HG03103 (cell line): ENCODE measurements at regions not wholly inside any gene's neighbourhood (a gene's known extent, or its start where the extent isn't known, plus 50 kb on each side); places are given as distances from the start of the nearest gene placed in this dataset.
"Not testable (repeated sequence)": the region's sequence is repeated elsewhere in the genome, so short reads cannot be mapped to it uniquely, and the experiment has no call there.

Experiments
- ATAC-seq: cut with Tn5 transposase; IDR thresholded peaks from one replicate; pipeline ENCODE4 v1.9.1; 2021; ENCODE audit warnings: low read depth; ENCODE audit not compliant: unreplicated experiment

DNA sequence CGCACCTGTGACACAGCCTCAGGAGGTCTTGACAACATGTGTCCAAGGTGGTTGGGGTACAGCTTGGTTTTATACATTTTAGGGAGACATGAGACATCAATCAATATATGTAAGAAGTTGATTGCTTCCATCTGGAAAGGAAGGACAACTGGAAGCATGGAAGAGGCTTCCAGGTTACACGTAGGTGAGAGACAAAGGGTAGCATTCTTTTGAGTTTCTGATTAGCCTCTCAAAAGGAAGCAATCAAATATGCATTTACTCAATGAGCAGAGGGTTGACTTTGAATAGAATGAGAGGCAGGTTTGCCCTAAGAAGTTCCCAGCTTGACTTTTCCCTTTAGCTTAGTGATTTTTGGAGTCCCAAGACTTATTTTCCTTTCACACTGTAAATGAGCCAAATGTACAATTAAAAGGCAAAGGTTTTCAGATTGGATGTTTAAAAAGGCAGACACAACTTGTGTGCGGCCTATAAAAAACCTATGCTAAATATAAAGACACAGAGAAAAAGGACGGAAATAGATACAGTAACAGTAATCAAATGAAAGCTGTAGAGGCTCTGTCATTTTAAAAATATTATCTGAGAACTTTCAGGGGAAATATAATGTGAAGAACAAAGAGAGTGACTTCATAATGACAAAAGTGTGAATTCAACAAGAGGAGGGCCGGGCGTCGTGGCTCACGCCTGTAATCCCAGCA lies 65.7 kb upstream of the LANCL2 start:
- ATAC-seq = no peak

DNA sequence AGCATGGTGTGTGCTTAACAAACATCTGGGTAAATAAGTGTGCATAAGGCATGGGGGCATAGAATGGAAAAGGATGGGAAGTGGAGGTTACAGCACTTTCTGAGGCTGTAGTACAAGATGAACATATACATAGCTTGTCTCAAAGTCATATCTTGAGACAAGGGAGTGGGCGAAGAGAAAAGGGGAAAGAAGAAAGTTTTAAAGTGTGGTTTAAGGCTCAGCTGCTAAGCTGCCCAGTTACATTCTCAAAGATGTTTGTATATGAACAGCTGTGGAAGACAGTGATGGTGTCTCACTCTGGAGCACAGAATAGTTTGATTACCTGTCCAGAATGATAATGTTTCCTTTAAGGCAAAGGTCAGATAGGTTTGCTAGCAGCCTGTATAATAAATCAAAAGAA lies 61.9 kb upstream of the LANCL2 start:
- ATAC-seq = no peak

DNA sequence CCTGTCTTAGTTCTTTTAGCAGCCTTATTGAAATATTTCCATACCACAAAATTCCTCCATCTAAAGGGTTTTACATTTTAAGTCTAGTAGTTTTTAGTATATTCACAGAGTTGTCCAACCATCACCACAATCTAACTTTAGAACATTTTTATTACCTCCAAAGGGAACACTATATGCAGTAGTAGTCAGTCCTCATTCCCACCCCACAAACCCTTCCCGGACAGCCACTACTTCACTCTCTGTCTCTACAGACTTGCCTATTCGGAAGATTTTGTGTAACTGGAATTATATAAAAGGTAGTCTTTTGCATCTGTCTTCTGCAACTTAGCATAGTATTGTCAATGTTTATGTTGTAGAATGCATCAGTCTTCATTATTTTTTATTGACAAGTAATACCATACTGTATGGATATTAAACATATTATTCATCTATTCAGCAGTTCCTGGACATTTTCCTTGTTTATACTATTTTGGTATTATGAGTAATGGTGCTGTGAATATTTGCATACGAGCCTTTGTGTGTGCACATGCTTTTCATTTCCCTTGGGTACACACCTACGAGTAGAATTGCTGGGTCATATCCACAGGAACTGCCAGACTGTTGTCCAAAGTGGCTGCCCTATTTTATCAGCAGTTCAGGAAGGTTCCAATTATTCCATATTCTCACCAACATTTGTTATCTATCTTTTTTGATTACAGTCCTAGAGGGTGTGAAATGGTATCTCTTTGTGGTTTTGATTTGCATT lies 60.9 kb upstream of the LANCL2 start:
- no peak for ATAC-seq

DNA sequence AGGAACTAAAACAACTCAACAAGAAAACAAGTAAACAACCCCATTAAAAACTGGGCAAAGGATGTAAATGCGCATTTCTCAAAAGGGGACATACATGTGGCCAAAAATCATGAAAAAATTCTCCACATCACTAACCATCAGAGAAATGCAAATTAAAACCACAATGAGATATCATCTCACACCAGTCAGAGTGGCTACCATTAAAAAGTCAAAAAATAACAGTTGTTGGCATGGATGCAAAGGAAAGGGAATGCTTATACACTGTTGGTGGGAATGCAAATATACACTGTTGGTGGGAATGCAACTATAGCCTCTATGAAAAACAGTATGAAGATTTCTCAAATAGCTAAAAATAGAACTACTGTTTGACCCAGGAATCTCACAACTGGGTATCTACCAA lies 60.0 kb upstream of the LANCL2 start:
- ATAC-seq = no peak

- ATAC-seq = no peak
Measured at GRCh38 chr7:55306331-55306730, 58.8 kb upstream of the LANCL2 start.

DNA sequence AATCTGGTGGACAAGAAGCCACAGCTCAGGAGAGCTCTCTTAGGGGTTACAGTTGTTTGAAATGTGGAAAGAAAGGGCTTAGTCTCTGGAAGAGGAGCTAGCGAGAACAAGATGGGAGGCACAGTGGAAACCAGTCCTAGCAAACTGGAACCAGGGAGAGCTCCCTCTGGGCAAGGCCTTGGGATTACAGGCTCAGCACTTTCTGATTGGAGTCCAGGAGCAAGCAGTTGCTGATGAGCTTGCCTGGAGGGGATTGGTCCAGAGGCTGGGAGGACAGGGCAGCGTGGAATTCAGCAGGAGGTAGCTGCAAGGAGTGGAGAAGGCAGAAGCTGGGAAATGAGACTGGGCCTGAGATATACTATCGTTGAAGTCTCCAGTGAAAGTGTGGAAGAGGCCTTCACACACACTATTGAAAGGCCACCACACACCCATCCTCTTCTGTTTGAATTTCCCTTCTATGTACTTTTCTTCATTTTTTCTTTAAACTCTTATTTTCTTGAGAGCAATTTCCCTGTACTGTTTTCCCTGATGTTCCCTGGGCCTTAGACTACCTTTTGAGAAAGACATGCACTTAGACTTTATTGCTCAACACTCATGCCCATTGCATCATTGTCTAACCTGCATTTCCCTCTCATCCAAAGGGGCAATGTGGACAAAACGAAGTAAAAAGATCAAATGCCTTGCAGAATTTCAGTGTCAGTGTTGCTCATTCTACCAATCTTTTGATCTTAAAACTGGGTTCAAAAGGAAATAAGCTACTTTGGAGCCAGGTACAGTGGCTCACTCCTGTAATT lies 57.8 kb upstream of the LANCL2 start:
- ATAC-seq = no peak

GRCh38 chr7:55308186-55308929 lies 56.8 kb upstream of the LANCL2 start:
- ATAC-seq = no peak

DNA sequence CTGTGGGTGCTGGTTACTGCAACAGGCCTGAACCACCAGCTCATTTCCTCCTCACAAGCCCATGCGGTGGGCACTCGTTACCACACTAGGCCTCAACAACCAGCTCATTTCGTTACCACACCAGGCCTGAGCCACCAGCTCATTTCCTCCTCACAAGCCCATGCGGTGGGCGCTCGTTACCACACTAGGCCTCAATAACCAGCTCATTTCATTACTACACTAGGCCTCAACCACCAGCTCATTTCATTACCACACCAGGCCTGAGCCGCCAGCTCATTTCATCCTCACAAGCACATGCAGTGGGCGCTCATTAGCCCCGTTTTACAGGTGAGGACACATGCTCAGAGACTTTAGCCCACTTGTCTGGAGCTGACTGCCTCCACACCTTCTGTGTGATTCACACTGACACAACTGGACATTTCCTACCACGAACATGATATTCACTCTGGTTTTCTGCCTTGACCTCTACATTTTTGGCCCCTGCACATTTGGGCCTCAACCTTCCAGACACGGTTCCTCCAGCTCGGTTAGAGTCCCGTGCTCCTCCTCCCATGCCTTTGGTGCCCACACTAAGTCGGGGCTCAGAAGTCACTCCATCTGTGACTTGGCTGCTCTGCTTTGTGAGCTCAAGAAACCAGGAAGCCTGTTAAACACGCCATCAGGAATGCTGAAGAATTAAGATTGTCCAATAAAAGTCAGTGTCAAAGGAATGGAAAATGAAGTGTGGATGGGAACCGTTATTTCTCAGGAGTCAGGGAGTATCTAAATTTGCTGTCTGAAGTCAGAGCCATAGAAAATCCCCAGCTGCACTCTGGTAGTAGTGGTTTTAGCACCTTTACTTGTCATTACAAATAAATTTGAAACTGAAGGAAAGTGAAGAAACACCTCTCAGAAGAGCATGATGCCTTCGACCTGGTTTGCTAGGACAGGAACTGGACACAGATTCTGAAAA lies 55.8 kb upstream of the LANCL2 start:
- peak; percentile 84 for ATAC-seq

DNA sequence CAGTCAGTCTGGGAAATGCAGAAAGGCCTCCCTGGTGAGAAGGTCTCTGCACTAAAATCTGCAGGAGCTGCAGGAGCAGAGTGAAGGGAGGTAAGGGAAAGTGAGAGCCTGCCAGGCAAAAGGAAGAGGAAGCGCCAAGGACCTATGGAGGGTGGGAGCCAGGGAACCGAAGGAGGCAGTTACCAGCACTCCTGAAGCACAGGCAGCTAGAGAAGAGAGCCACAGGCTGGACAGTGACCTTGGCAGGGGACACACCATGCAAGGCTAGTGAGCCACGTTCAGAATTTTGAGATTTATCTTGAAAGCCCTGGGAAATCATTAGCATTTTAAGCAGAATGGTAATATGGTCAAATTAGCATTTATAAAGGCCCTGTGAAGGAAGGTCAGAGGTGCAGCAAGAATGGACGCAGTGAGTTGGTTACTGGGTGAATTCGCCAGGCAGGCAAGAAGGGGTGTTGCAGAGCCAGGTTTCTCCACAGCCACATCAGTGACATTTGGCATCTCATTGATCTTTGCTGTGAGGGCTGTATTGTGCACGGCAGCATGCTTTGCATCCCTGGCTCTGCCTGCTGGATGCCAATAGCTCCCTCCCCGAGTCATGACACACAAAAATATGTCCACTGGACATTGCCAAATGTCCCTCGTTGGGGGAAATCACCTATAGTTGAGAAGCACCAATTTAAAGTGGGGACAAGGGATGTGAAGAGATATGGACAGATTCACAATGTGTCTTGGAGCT lies 54.7 kb upstream of the LANCL2 start:
- no peak for ATAC-seq

DNA sequence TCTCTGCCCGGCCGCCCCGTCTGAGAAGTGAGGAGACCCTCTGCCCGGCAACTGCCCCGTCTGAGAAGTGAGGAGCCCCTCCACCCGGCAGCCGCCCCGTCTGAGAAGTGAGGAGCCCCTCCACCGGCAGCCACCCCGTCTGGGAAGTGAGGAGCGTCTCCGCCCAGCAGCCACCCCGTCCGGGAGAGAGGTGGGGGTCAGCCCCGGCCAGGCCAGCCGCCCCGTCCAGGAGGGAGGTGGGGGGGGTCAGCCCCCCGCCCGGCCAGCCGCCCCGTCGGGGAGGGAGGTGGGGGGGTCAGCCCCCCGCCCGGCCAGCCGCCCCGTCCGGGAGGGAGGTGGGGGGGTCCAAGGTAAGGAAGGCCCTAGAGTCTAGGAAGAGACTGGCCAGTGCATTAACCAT lies 53.2 kb upstream of the LANCL2 start:
- not testable (repeated sequence) for ATAC-seq

DNA sequence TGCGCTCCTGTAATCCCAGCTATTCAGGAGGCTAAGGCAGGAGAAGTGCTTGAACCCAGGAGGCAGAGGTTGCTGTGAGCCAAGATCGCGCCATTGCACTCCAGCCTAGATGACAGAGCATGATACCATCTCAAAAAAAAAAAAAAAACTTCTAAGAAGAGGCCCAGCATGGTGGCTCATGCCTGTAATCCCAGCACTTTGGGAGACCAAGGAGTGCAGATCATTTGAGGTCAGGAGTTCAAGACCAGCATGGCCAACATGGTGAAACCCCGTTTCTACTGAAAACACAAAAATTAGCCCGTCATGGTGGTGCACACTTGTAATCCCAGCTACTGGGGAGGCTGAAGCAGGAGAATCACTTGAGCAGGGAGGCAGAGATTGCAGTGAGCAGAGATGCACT lies 51.5 kb upstream of the LANCL2 start:
- ATAC-seq = not testable (repeated sequence)

DNA sequence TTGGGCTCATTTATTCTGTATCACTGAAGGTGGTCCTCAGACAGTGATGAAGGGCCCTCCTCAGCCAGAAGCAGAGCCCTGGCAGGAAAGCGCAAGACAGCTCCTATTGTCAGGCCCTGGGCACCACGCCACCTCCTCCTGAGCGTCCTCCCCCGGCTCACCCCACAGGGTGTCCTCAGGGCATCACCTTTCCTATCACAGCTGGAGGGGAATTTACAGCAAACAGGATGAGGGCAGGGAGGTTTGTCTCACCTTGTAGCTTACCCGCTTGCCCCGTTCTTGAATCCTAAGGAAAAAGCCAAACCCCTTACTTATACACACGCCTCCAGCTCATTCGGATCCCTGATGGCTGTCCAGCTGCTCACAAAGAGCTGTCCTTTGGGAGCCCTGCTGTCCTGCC lies 50.2 kb upstream of the LANCL2 start:
- no peak for ATAC-seq
